CD1c-positive myeloid dendritic cell (primary cell): ENCODE measurements at regions not wholly inside any gene's neighbourhood (a gene's known extent, or its start where the extent isn't known, plus 50 kb on each side); places are given as distances from the start of the nearest gene placed in this dataset.
"Not testable (repeated sequence)": the region's sequence is repeated elsewhere in the genome, so short reads cannot be mapped to it uniquely, and the experiment has no call there.

Source experiments
- DNase-seq: peaks from one replicate; pipeline ENCODE4 v3.0.0-alpha.2; 2016; ENCODE audit errors: extremely low spot score

- DNase-seq, result no peak
Measured at GRCh38 chr4:184907216-184907615, 81.4 kb upstream of the ACSL1 start.

GRCh38 chr4:184907810-184908209 lies 82.0 kb upstream of the ACSL1 start:
- DNase-seq, result no peak

- DNase-seq, result no peak
Measured at GRCh38 chr4:184911310-184911709, 85.5 kb upstream of the ACSL1 start.

- DNase-seq, result no peak
Measured at GRCh38 chr4:184913356-184914143, 87.8 kb upstream of the ACSL1 start.

- DNase-seq, result not testable (repeated sequence)
Measured at GRCh38 chr4:184918799-184919198, 93.0 kb upstream of the ACSL1 start.

GRCh38 chr4:184921456-184921855 lies 95.7 kb upstream of the ACSL1 start:
- no peak for DNase-seq

GRCh38 chr4:184922301-184922700 lies 96.0 kb upstream of the HELT start:
- DNase-seq, result no peak

- DNase-seq, result peak; percentile 7
Measured at GRCh38 chr4:184924516-184924915, 93.8 kb upstream of the HELT start.

GRCh38 chr4:184929476-184929875 lies 88.8 kb upstream of the HELT start:
- no peak for DNase-seq

GRCh38 chr4:184930026-184930425 lies 88.3 kb upstream of the HELT start:
- no peak for DNase-seq

GRCh38 chr4:184932343-184932742 lies 85.9 kb upstream of the HELT start:
- DNase-seq, result no peak

- no peak for DNase-seq
Measured at GRCh38 chr4:184933311-184933710, 85.0 kb upstream of the HELT start.

- DNase-seq, result no peak
Measured at GRCh38 chr4:184934184-184934583, 84.1 kb upstream of the HELT start.

GRCh38 chr4:184934961-184935360 lies 83.3 kb upstream of the HELT start:
- DNase-seq, result no peak

- no peak for DNase-seq
Measured at GRCh38 chr4:184936071-184936470, 82.2 kb upstream of the HELT start.

- no peak for DNase-seq
Measured at GRCh38 chr4:184937030-184937710, 81.1 kb upstream of the HELT start.

GRCh38 chr4:184937745-184938144 lies 80.5 kb upstream of the HELT start:
- no peak for DNase-seq

GRCh38 chr4:184938871-184939270 lies 79.4 kb upstream of the HELT start:
- DNase-seq, result no peak

- DNase-seq, result no peak
Measured at GRCh38 chr4:184939978-184940377, 78.3 kb upstream of the HELT start.

- no peak for DNase-seq
Measured at GRCh38 chr4:184940500-184940899, 77.8 kb upstream of the HELT start.

GRCh38 chr4:184941671-184942418 lies 76.4 kb upstream of the HELT start:
- no peak for DNase-seq
